KOPT-K1 (cell line): ENCODE measurements at regions not wholly inside any gene's neighbourhood (a gene's known extent, or its start where the extent isn't known, plus 50 kb on each side); places are given as distances from the start of the nearest gene placed in this dataset.

ENCODE experiments used
- H3K27ac ChIP-seq: fragments of 200-600 bp; sonication (generic); 2 replicates; pipeline ENCODE4 v1.5.1; 2016; ENCODE audit warnings: antibody characterized with exemption, mild to moderate bottlenecking, low read depth, low read length; ENCODE audit not compliant: poor library complexity, severe bottlenecking
- H3K36me3 ChIP-seq: fragments of 200-600 bp; sonication (generic); 2 replicates; pipeline ENCODE4 v1.5.1; 2017; ENCODE audit warnings: antibody characterized with exemption, mild to moderate bottlenecking, low read length, moderate library complexity; ENCODE audit not compliant: insufficient read depth
- H3K9me3 ChIP-seq: fragments of 200-600 bp; sonication (generic); 2 replicates; pipeline ENCODE4 v1.5.1; 2017; ENCODE audit warnings: antibody characterized with exemption, low read length, mild to moderate bottlenecking; ENCODE audit not compliant: insufficient read depth, poor library complexity, severe bottlenecking

DNA sequence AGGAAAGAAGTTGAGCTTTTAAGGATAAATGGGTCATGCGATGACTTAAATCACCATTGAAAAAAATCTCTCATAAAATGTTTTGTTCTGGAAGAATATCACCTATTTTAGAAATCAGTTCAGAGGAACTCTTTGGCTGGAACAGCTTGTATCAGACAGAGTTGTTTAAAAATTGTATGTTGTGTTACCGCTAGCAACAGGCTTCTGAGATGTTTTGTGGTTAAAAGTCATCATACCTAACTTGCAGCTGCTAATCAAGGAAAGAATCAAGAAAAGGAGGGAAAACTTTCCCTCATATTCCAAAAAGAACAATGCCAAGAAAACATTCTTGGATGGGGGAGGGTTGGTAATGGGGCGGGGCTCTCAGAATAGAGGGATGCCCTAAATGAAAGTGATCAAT lies 220.7 kb upstream of the CITED2 start:
- Histone ChIP-seq H3K27ac (no peak overlapping the region), H3K36me3 (no peaks in the 10 kb centered on the region), H3K9me3 (no peaks in the 10 kb centered on the region)

DNA sequence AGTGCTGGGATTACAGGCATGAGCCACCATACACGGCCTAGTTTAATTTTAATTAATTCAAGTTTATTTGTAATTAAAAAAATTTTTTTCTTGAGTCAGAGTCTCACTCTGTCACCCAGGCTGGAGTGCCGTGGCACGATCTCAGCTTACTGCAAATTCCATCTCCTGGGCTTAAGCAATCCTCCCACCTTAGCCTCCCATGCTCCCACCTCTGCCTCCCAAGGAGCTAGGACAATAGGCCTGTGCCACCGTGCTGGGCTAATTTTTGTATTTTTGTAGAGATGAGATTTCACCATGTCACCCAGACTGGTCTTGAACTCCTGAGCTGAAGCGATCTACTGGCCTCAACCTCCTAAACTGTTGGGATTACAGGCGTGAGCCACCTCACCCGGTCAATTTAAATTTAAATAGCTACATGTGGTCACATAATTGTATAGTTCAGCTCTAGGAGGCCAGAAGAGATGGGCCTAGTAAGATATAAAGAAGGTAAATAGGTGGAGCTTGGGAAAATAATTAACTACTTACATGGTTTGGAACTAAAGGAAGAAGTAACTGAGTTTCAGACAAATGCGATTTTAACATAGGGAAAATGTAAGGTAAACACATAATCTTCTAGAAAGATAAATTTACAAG lies 220.0 kb upstream of the CITED2 start:
- Histone ChIP-seq H3K9me3 (no peaks in the 10 kb centered on the region), H3K36me3 (no peaks in the 10 kb centered on the region), H3K27ac (no peak overlapping the region)

- no peak overlapping the region for H3K27ac ChIP-seq
- no peaks in the 10 kb centered on the region for H3K36me3 ChIP-seq
- H3K9me3 ChIP-seq = no peaks in the 10 kb centered on the region
Measured at GRCh38 chr6:139593081-139593480, 218.6 kb upstream of the CITED2 start.

DNA sequence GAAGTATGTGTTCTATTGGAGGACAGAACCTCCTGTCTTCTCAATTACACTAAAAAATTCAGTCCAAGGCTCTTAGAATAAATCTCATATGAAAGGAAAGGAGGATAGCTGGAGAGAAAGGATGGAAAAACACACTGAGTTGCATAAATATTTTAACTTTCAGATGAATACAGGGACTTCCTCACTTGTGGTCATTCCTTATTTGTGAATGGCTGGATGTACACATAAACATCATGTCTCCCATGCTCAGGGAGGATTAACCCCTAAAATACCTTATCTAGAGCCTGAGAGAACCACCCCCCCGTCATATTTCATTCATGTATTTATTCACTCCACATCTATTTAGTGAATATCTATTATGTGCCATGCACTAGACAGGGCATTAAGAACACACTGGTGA lies 217.6 kb upstream of the CITED2 start:
- no peak overlapping the region for H3K27ac ChIP-seq
- no peaks in the 10 kb centered on the region for H3K9me3 ChIP-seq

GRCh38 chr6:139591075-139591865 lies 216.8 kb upstream of the CITED2 start:
- H3K9me3 ChIP-seq = no peaks in the 10 kb centered on the region
- H3K27ac ChIP-seq = no peak overlapping the region
- H3K36me3 ChIP-seq = no peaks in the 10 kb centered on the region

More for the DNA sequence above, 217.6 kb upstream of the CITED2 start:
- no peaks in the 10 kb centered on the region for H3K36me3 ChIP-seq

GRCh38 chr6:139590206-139590605 lies 215.8 kb upstream of the CITED2 start:
- H3K9me3 ChIP-seq = no peaks in the 10 kb centered on the region
- H3K27ac ChIP-seq = no peak overlapping the region
- no peaks in the 10 kb centered on the region for H3K36me3 ChIP-seq

GRCh38 chr6:139588734-139589593 lies 214.5 kb upstream of the CITED2 start:
- Histone ChIP-seq H3K36me3 (no peaks in the 10 kb centered on the region), H3K27ac (no peak overlapping the region), H3K9me3 (no peaks in the 10 kb centered on the region)

GRCh38 chr6:139588076-139588639 lies 213.7 kb upstream of the CITED2 start:
- Histone ChIP-seq H3K36me3 (no peaks in the 10 kb centered on the region), H3K27ac (no peak overlapping the region), H3K9me3 (no peaks in the 10 kb centered on the region)

DNA sequence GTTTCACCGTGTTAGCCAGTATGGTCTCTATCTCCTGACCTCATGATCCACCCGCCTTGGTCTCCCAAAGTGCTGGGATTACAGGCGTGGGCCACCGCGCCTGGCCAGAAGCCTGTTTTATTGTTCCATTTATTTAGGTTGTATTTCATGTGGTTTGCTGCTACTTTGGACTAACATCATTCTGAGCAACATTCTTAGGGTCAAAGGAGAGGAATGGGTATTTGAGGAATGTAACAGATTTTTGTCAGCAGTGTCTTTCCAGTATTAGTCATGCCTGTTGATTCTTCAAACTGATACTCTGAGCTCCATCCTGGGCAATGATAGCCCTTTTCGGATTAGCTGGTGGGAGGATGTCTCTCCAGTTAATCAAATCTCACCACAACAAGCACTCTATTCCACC lies 213.0 kb upstream of the CITED2 start:
- H3K36me3 ChIP-seq = no peaks in the 10 kb centered on the region
- no peaks in the 10 kb centered on the region for H3K9me3 ChIP-seq
- H3K27ac ChIP-seq = no peak overlapping the region

- H3K27ac ChIP-seq = no peak overlapping the region
- H3K36me3 ChIP-seq = no peaks in the 10 kb centered on the region
- no peaks in the 10 kb centered on the region for H3K9me3 ChIP-seq
Measured at GRCh38 chr6:139586273-139586672, 211.8 kb upstream of the CITED2 start.

DNA sequence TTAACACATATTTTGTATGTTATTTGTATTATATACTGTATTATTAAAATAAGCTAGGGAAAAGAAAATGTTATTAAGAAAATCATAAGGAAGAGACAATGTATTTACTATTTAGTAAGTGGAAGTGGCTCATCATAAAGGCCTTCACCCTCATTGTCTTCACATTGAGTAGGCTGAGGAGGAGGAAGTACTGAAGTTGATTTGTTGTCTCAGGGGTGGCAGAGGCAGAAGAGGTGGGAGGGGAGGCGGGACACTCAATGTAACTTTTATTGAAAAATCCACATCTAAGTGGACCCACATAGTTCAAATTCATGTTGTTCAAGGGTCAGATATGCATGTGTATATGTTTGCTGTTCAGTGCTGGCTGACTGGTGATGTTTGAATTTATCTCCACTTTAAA lies 210.2 kb upstream of the CITED2 start:
- Histone ChIP-seq H3K9me3 (no peaks in the 10 kb centered on the region), H3K36me3 (no peaks in the 10 kb centered on the region), H3K27ac (no peak overlapping the region)

DNA sequence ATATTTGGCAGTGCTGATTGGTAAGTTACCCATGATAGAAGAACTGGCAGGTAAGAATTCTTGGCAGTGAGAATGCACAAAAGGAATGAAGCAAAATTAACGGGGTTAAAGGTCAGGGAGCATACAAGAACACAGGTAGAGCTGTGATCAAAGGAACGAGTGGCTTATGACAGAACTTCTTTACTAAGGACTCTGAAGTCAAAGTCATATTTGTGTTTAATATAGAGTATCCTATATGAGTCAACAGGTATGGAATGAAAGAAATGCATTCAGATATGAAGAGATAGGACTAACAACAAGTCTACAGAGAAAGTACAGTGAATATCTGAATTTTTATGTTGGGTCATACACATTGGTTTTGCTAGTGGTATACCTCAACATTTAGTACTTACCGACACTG lies 209.0 kb upstream of the CITED2 start:
- no peak overlapping the region for H3K27ac ChIP-seq
- no peaks in the 10 kb centered on the region for H3K9me3 ChIP-seq
- H3K36me3 ChIP-seq = no peaks in the 10 kb centered on the region

- no peaks in the 10 kb centered on the region for H3K36me3 ChIP-seq
- H3K27ac ChIP-seq = no peak overlapping the region
- no peaks in the 10 kb centered on the region for H3K9me3 ChIP-seq
Measured at GRCh38 chr6:139582956-139583355, 208.5 kb upstream of the CITED2 start.

- no peaks in the 10 kb centered on the region for H3K36me3 ChIP-seq
- no peak overlapping the region for H3K27ac ChIP-seq
- no peaks in the 10 kb centered on the region for H3K9me3 ChIP-seq
Measured at GRCh38 chr6:139581485-139581865, 207.0 kb upstream of the CITED2 start.
